ENCODE measurements at regions not wholly inside any gene's neighbourhood (a gene's known extent, or its start where the extent isn't known, plus 50 kb on each side); places are given as distances from the start of the nearest gene placed in this dataset.
"Not testable (repeated sequence)": the region's sequence is repeated elsewhere in the genome, so short reads cannot be mapped to it uniquely, and the experiment has no call there.

GRCh38 chr2:116145031-116145430 lies 1669.5 kb upstream of the DDX18 start:
- no peak for DNase-seq (ENCODE audit: low read depth)
- TF ChIP-seq, protein P1, sequence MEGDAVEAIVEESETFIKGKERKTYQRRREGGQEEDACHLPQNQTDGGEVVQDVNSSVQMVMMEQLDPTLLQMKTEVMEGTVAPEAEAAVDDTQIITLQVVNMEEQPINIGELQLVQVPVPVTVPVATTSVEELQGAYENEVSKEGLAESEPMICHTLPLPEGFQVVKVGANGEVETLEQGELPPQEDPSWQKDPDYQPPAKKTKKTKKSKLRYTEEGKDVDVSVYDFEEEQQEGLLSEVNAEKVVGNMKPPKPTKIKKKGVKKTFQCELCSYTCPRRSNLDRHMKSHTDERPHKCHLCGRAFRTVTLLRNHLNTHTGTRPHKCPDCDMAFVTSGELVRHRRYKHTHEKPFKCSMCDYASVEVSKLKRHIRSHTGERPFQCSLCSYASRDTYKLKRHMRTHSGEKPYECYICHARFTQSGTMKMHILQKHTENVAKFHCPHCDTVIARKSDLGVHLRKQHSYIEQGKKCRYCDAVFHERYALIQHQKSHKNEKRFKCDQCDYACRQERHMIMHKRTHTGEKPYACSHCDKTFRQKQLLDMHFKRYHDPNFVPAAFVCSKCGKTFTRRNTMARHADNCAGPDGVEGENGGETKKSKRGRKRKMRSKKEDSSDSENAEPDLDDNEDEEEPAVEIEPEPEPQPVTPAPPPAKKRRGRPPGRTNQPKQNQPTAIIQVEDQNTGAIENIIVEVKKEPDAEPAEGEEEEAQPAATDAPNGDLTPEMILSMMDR (IDR thresholded peaks at IDR 0.05; ENCODE audit: low read length, missing control alignments): no peak
- H3K4me3 ChIP-seq (replicated peaks; ENCODE audit: low read depth, low read length): no peak overlapping the region

GRCh38 chr2:116148361-116148760 lies 1666.1 kb upstream of the DDX18 start:
- TF ChIP-seq, protein P1 (IDR thresholded peaks at IDR 0.05; ENCODE audit: low read length, missing control alignments): no peak
- H3K4me3 ChIP-seq (replicated peaks; ENCODE audit: low read depth, low read length): no peak overlapping the region
- DNase-seq (ENCODE audit: low read depth): no peak

DNA sequence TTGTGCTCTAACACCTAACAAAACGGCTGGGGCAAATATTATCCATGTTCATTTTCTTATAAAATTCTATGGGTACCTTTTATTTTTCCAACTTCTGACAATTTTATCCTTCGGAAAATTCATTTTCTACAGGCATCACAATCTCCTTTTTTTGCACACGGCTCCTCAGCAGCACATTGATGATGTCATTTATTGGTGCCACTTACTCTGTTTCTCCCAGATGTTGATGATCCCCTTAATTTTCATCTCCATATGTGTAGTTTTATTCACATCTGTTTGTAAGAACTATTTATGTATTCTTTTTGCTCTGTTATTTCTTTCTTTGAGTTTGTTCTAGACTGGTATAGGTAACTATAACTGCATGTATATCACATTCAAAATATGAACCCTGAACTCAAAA lies 1660.8 kb upstream of the DDX18 start:
- TF ChIP-seq, protein P1 (IDR thresholded peaks at IDR 0.05; ENCODE audit: low read length, missing control alignments): no peak
- DNase-seq (ENCODE audit: low read depth): no peak
- no peak overlapping the region for H3K4me3 ChIP-seq (replicated peaks; ENCODE audit: low read depth, low read length)

- no peak overlapping the region for H3K4me3 ChIP-seq (replicated peaks; ENCODE audit: low read depth, low read length)
- TF ChIP-seq, protein P1 (IDR thresholded peaks at IDR 0.05; ENCODE audit: low read length, missing control alignments): no peak
- no peak for DNase-seq (ENCODE audit: low read depth)
These were observed 1653.8 kb upstream of the DDX18 start for GRCh38 chr2:116160657-116161056.

GRCh38 chr2:116162395-116162794 lies 1652.1 kb upstream of the DDX18 start:
- no peak overlapping the region for H3K4me3 ChIP-seq (replicated peaks; ENCODE audit: low read depth, low read length)
- TF ChIP-seq, protein P1 (IDR thresholded peaks at IDR 0.05; ENCODE audit: low read length, missing control alignments): no peak
- DNase-seq (ENCODE audit: low read depth): no peak

- TF ChIP-seq, protein P1 (IDR thresholded peaks at IDR 0.05; ENCODE audit: low read length, missing control alignments): no peak
- no peak for DNase-seq (ENCODE audit: low read depth)
- no peak overlapping the region for H3K4me3 ChIP-seq (replicated peaks; ENCODE audit: low read depth, low read length)
These were observed 1647.4 kb upstream of the DDX18 start for GRCh38 chr2:116167107-116167506.

GRCh38 chr2:116180072-116180471 lies 1634.4 kb upstream of the DDX18 start:
- H3K4me3 ChIP-seq (replicated peaks; ENCODE audit: low read depth, low read length): no peak overlapping the region
- TF ChIP-seq, protein P1 (IDR thresholded peaks at IDR 0.05; ENCODE audit: low read length, missing control alignments): no peak

DNA sequence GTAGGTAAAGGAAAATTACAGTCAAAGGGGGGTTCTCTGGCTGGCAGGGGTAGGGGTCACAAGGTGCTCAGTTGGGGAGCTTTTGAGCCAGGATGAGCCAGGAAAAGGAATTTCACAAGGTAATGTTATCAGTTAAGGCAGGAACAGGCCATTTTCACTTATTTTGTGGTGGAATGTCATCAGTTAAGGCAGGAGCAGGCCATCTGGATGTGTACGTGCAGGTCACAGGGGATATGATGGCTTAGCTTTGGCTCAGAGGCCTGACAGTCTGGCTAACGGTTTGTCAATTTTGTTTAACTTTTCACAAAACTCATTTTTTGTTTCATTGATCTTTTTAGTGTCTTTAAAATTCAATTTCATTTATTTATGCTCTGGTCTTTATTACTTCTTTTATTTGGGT lies 1623.8 kb upstream of the DDX18 start:
- not testable (repeated sequence) for DNase-seq (ENCODE audit: low read depth); H3K4me3 ChIP-seq (replicated peaks; ENCODE audit: low read depth, low read length)

More at GRCh38 chr2:116180072-116180471, 1634.4 kb upstream of the DDX18 start:
- no peak for DNase-seq (ENCODE audit: low read depth)

Data from fibroblast of pulmonary artery (primary cell).